Natural killer cell (primary cell): ENCODE measurements at regions not wholly inside any gene's neighbourhood (a gene's known extent, or its start where the extent isn't known, plus 50 kb on each side); places are given as distances from the start of the nearest gene placed in this dataset.

Experiments used
- ATAC-seq, 3 donors: fragments of 150-1000 bp in 2 of 3; fragments of 200-7000 bp in 1 of 3; cut with Tn5 transposase; 1 replicate in 1 of 3; 2 replicates in 2 of 3; pipeline ENCODE4 v1.10.0; 2021; ENCODE audit warnings: mild to moderate bottlenecking in 2 of 3, moderate library complexity in 2 of 3
- DNase-seq, 2 donors: peaks; one replicate each; pipeline versions ENCODE4 v3.0.0 to v3.0.0-alpha.2; 2013 to 2021; ENCODE audit warnings: mixed read lengths in 1 of 2
- H3K27ac ChIP-seq: one replicate; pipeline ENCODE4 v1.5.1; 2013; ENCODE audit warnings: mild to moderate bottlenecking, low read length
- H3K27me3 ChIP-seq: one replicate; pipeline ENCODE4 v1.6.1; 2013; ENCODE audit warnings: low read length; ENCODE audit not compliant: control insufficient read depth, insufficient read depth
- H3K36me3 ChIP-seq: one replicate; pipeline ENCODE4 v1.6.1; 2013; ENCODE audit warnings: low read length; ENCODE audit not compliant: control insufficient read depth, insufficient read depth
- H3K4me1 ChIP-seq: one replicate; pipeline ENCODE4 v1.6.1; 2013; ENCODE audit warnings: low read length; ENCODE audit not compliant: control insufficient read depth, insufficient read depth
- H3K4me3 ChIP-seq: one replicate; pipeline ENCODE4 v1.5.1; 2013; ENCODE audit warnings: low read length
- H3K9me3 ChIP-seq: one replicate; pipeline ENCODE4 v1.6.1; 2013; ENCODE audit warnings: low read length; ENCODE audit not compliant: control insufficient read depth, insufficient read depth
- H3K27ac Mint-ChIP-seq, 2 donors: one replicate each; pipeline ENCODE4 v1.8.0; 2022; ENCODE audit warnings: mild to moderate bottlenecking in 2 of 2, mixed read lengths in 2 of 2, moderate library complexity in 1 of 2
- H3K27me3 Mint-ChIP-seq, 2 donors: one replicate each; pipeline ENCODE4 v1.8.0; 2022; ENCODE audit warnings: low read depth in 2 of 2, mixed read lengths in 2 of 2
- H3K36me3 Mint-ChIP-seq: one replicate; pipeline ENCODE4 v1.8.0; 2022; ENCODE audit warnings: mixed read lengths
- H3K4me1 Mint-ChIP-seq, 2 donors: one replicate each; pipeline ENCODE4 v1.8.0; 2022; ENCODE audit warnings: mixed read lengths in 2 of 2
- H3K4me3 Mint-ChIP-seq: one replicate; pipeline ENCODE4 v1.8.0; 2022; ENCODE audit warnings: mild to moderate bottlenecking, moderate library complexity, mixed read lengths
- H3K9me3 Mint-ChIP-seq, 2 donors: one replicate each; pipeline ENCODE4 v1.8.0; 2022; ENCODE audit warnings: mixed read lengths in 2 of 2
- CTCF ChIP-seq: fragments of 200-600 bp; IDR thresholded peaks from one replicate; pipeline ENCODE4 v1.8.0; 2022; ENCODE audit warnings: antibody characterized with exemption
- WGBS: methylation state at CpG from one replicate; pipeline ENCODE4 v1.1.7; 2013; ENCODE audit warnings: missing lambda C conversion rate; ENCODE audit not compliant: insufficient coverage; 5-methylcytosine and 5-hydroxymethylcytosine counted together
- intact Hi-C: fragments of 100-400 bp; cut with micrococcal nuclease; formaldehyde crosslinking; loops from one replicate; pipeline ENCODE4 v1.14.2; 2022

DNA sequence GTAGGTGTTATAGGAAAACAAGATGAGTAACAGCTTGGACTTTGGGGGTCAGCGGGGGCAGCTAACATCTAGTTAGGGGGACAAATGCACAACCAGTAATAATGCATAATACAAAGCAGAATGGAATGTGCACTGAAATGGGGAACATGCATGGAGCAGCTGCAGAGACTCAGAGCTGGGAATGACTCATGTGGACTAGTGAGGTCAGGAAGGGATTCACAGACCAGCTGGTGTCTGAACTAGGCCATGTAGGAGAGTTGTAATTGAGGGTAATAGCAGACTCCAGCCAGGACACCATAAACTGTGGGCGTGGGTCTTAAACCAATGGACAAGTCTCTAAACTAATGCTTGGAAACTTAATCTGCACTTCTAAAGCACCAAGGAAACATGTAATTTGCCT, 176.8 kb upstream of the ASIC2 start:
- no peaks in the 10 kb centered on the region for H3K27me3 ChIP-seq
- H3K4me3 Mint-ChIP-seq = no peak overlapping the region
- no peak overlapping the region for H3K27ac Mint-ChIP-seq
- intact Hi-C loops = no loop called here
- H3K4me1 ChIP-seq = no peaks in the 10 kb centered on the region
- no peaks in the 10 kb centered on the region for H3K36me3 Mint-ChIP-seq
- H3K27me3 Mint-ChIP-seq = peaks cover 7 to 11% of the 10 kb centered on the region in 2 donors
- ATAC-seq (no peak), DNase-seq (no peak)
- H3K36me3 ChIP-seq = no peaks in the 10 kb centered on the region
- H3K4me1 Mint-ChIP-seq = no peaks in the 10 kb centered on the region
- H3K9me3 Mint-ChIP-seq = no peaks in the 10 kb centered on the region
- no peaks in the 10 kb centered on the region for H3K9me3 ChIP-seq
- TF ChIP-seq CTCF = no peak
- WGBS = 93% methylated on average over 2 of the region's 2 CpGs
- no peak overlapping the region for H3K4me3 ChIP-seq
- no peak overlapping the region for H3K27ac ChIP-seq

DNA sequence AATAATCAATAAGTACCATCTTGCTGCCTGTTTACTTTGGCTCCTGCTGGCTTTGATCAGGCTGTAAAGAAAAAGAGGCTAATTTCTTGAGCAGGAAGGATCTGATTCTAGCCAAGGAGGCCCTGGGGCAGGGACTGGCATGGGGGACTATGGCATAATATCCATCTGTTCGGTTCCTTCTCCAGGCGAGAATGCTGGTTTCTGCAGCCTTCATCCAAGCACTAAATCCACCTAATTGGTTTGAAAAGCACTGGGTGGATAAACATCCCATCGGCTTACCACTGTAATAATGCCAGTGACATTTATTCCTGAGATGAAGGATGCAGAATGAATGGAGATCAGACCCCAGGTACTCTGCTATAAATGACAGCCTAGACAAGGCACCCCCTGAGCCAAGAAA, 180.0 kb upstream of the ASIC2 start:
- no peak for ATAC-seq
- no peaks in the 10 kb centered on the region for H3K4me1 Mint-ChIP-seq
- 84% methylated on average over 3 of the region's 3 CpGs for WGBS
- H3K27me3 Mint-ChIP-seq = peaks cover 11 to 14% of the 10 kb centered on the region in 2 donors
- H3K36me3 ChIP-seq = no peaks in the 10 kb centered on the region
- no peak overlapping the region for H3K27ac ChIP-seq
- no peaks in the 10 kb centered on the region for H3K9me3 Mint-ChIP-seq
- no peak for DNase-seq
- H3K4me3 ChIP-seq = no peak overlapping the region
- intact Hi-C loops = no loop called here
- H3K27ac Mint-ChIP-seq = no peak overlapping the region
- H3K27me3 ChIP-seq = no peaks in the 10 kb centered on the region
- no peak for TF ChIP-seq CTCF
- H3K4me3 Mint-ChIP-seq = no peak overlapping the region
- no peaks in the 10 kb centered on the region for H3K4me1 ChIP-seq
- no peaks in the 10 kb centered on the region for H3K36me3 Mint-ChIP-seq
- no peaks in the 10 kb centered on the region for H3K9me3 ChIP-seq

DNA sequence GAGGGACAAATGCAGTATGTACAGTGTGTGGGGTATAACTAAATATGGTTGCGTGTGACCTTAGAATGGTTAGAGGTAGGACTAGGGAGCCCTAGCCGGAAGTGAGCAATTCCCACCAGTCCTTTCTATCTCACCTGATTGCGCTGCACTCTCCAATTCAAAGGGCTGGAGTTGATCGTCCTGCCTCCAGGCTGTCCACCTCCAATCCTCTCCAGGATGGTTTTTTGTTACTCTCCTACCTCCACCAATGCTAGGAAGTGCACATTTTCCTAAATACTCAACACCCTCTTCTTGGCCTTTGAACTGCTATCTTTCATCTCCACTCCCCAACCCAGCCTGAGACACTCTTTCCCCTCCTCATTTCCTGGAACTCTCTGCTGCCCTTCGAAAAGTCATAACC, 181.7 kb upstream of the ASIC2 start:
- TF ChIP-seq CTCF = no peak
- Mint-ChIP-seq H3K36me3 (no peaks in the 10 kb centered on the region), H3K4me3 (no peak overlapping the region), H3K27ac (no peak overlapping the region), H3K27me3 (peaks cover 7 to 14% of the 10 kb centered on the region in 2 donors), H3K9me3 (no peaks in the 10 kb centered on the region), H3K4me1 (no peaks in the 10 kb centered on the region)
- Histone ChIP-seq H3K36me3 (no peaks in the 10 kb centered on the region), H3K4me1 (no peaks in the 10 kb centered on the region), H3K9me3 (no peaks in the 10 kb centered on the region), H3K27me3 (no peaks in the 10 kb centered on the region), H3K27ac (no peak overlapping the region), H3K4me3 (no peak overlapping the region)
- ATAC-seq = no peak
- WGBS = 76% methylated on average over 5 of the region's 5 CpGs
- intact Hi-C loops = no loop called here
- no peak for DNase-seq

DNA sequence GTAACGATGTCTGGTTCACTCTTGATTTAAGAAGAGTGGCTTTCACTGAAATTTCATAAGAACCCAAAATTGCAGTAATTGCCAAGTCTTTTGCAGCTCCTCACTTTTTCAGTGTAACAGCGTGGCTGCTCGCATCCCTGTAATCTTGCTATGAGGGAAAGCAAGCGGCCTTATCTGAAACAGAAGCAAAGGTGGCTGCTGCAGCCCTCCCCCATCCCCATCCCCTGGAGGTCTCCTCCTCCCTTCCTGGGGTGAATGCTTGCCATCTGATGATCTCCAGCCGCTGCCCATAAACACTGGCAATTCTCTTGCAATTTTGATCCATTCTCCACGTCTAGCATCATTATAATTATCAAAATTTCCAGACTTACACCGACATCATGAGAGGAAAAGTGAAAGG, 182.5 kb upstream of the ASIC2 start:
- Mint-ChIP-seq H3K27me3 (peaks cover 6 to 14% of the 10 kb centered on the region in 2 donors), H3K9me3 (no peaks in the 10 kb centered on the region), H3K36me3 (no peaks in the 10 kb centered on the region), H3K27ac (no peak overlapping the region), H3K4me3 (no peak overlapping the region), H3K4me1 (no peaks in the 10 kb centered on the region)
- no peak for DNase-seq
- no peak for ATAC-seq
- no peaks in the 10 kb centered on the region for H3K9me3 ChIP-seq
- H3K36me3 ChIP-seq = no peaks in the 10 kb centered on the region
- H3K4me3 ChIP-seq = no peak overlapping the region
- 71% methylated on average over 6 of the region's 7 CpGs for WGBS
- intact Hi-C loops = no loop called here
- H3K4me1 ChIP-seq = no peaks in the 10 kb centered on the region
- no peak overlapping the region for H3K27ac ChIP-seq
- H3K27me3 ChIP-seq = no peaks in the 10 kb centered on the region
- no peak for TF ChIP-seq CTCF
